ENCODE measurements at regions not wholly inside any gene's neighbourhood (a gene's known extent, or its start where the extent isn't known, plus 50 kb on each side); places are given as distances from the start of the nearest gene placed in this dataset.

DNA sequence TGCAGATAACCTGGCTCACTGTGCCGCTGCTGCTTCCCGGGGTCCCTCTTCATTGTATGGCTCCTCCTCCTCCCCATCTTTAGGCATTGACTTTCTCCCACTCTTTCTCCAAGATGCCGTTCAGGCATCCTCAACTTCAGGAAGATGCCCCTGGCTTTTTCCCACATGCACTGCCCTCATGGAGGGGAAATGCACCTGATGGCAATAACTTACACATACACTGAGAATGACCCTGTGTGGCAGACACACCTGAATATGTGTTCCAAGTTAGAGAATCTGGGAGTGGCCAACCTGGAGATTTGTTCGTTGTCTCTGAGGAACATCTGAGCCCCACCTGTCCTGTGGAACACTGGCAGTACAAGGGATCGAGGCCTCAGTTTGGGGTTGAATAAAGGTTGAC is 273.9 kb upstream of the CHD6 start:
- DNase-seq (ENCODE audit: low spot score): no peak
- Histone ChIP-seq H3K27ac (no peak overlapping the region), H3K27me3 (no peaks in the 10 kb centered on the region), H3K4me1 (no peaks in the 10 kb centered on the region), H3K9me3 (no peaks in the 10 kb centered on the region), H3K4me3 (no peak overlapping the region), H3K36me3 (no peaks in the 10 kb centered on the region)
- TF ChIP-seq, protein P1, sequence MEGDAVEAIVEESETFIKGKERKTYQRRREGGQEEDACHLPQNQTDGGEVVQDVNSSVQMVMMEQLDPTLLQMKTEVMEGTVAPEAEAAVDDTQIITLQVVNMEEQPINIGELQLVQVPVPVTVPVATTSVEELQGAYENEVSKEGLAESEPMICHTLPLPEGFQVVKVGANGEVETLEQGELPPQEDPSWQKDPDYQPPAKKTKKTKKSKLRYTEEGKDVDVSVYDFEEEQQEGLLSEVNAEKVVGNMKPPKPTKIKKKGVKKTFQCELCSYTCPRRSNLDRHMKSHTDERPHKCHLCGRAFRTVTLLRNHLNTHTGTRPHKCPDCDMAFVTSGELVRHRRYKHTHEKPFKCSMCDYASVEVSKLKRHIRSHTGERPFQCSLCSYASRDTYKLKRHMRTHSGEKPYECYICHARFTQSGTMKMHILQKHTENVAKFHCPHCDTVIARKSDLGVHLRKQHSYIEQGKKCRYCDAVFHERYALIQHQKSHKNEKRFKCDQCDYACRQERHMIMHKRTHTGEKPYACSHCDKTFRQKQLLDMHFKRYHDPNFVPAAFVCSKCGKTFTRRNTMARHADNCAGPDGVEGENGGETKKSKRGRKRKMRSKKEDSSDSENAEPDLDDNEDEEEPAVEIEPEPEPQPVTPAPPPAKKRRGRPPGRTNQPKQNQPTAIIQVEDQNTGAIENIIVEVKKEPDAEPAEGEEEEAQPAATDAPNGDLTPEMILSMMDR (IDR thresholded peaks at IDR 0.05): no peak

GRCh38 chr20:41889844-41890224 is 271.7 kb upstream of the CHD6 start:
- TF ChIP-seq, protein P1 (IDR thresholded peaks at IDR 0.05): no peak
- H3K4me3 ChIP-seq: no peak overlapping the region
- DNase-seq (ENCODE audit: low spot score): no peak
- H3K27me3 ChIP-seq: no peaks in the 10 kb centered on the region
- no peak overlapping the region for H3K27ac ChIP-seq
- no peaks in the 10 kb centered on the region for H3K4me1 ChIP-seq
- H3K9me3 ChIP-seq: no peaks in the 10 kb centered on the region
- H3K36me3 ChIP-seq: no peaks in the 10 kb centered on the region

- Histone ChIP-seq H3K27me3 (no peaks in the 10 kb centered on the region), H3K9me3 (no peaks in the 10 kb centered on the region), H3K4me3 (no peak overlapping the region), H3K27ac (no peak overlapping the region), H3K4me1 (no peaks in the 10 kb centered on the region), H3K36me3 (no peaks in the 10 kb centered on the region)
- TF ChIP-seq, protein P1 (IDR thresholded peaks at IDR 0.05): no peak
- no peak for DNase-seq (ENCODE audit: low spot score)
These were observed 271.1 kb upstream of the CHD6 start for GRCh38 chr20:41889126-41889843.

GRCh38 chr20:41888434-41888833 is 270.3 kb upstream of the CHD6 start:
- H3K4me3 ChIP-seq: no peak overlapping the region
- H3K9me3 ChIP-seq: no peaks in the 10 kb centered on the region
- no peak overlapping the region for H3K27ac ChIP-seq
- no peaks in the 10 kb centered on the region for H3K36me3 ChIP-seq
- H3K27me3 ChIP-seq: no peaks in the 10 kb centered on the region
- DNase-seq (ENCODE audit: low spot score): no peak
- TF ChIP-seq, protein P1 (IDR thresholded peaks at IDR 0.05): no peak
- H3K4me1 ChIP-seq: no peaks in the 10 kb centered on the region

GRCh38 chr20:41887500-41887899 is 269.3 kb upstream of the CHD6 start:
- Histone ChIP-seq H3K36me3 (no peaks in the 10 kb centered on the region), H3K27ac (no peak overlapping the region), H3K4me3 (no peak overlapping the region), H3K4me1 (no peaks in the 10 kb centered on the region), H3K27me3 (no peaks in the 10 kb centered on the region), H3K9me3 (no peaks in the 10 kb centered on the region)
- TF ChIP-seq, protein P1 (IDR thresholded peaks at IDR 0.05): no peak
- no peak for DNase-seq (ENCODE audit: low spot score)

DNA sequence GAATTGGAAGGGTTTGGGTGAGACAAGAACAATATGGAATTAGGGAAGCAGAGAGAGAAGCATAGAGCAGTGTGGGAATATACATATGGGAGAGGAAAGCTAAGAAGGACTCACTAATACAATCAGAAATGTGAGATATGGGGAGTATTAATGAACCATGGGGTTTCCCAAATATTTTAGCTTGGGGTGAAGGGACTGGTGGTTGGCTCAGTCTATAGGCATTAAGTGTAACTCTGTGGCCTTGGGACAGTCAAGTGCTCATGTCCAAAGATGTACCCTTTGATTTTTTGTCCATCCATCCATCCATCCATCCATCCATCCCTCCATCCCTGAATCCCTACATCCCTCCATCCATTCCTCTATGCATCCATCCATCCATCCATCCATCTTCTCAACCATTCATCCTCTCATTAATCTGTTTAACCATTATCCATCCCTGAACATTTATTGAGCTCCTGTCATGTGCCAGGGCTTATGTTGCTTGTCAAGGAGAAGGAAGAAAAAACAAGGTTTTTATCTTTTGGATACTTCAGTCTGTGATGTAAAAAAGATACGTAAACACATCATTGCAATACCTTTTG is 263.4 kb upstream of the CHD6 start:
- Histone ChIP-seq H3K27ac (no peak overlapping the region), H3K36me3 (no peaks in the 10 kb centered on the region), H3K9me3 (no peaks in the 10 kb centered on the region), H3K4me3 (no peak overlapping the region), H3K4me1 (no peaks in the 10 kb centered on the region), H3K27me3 (no peaks in the 10 kb centered on the region)
- no peak for DNase-seq (ENCODE audit: low spot score)
- TF ChIP-seq, protein P1 (IDR thresholded peaks at IDR 0.05): no peak
